K562 (cell line): ENCODE measurements at regions not wholly inside any gene's neighbourhood (a gene's known extent, or its start where the extent isn't known, plus 50 kb on each side); places are given as distances from the start of the nearest gene placed in this dataset.

Source experiments
- CHAMP1 ChIP-seq: fragments of 450-650 bp; IDR thresholded peaks from 2 replicates; pipeline ENCODE4 v1.6.1; 2016; ENCODE audit warnings: mild to moderate bottlenecking
- CREM ChIP-seq: IDR thresholded peaks from 2 replicates; pipeline ENCODE4 v1.6.1; 2014; ENCODE audit warnings: antibody characterized with exemption, low read depth
- CXXC5 ChIP-seq: fragments of 250-450 bp; sonication (Bioruptor Pico); IDR thresholded peaks from 2 replicates; pipeline ENCODE4 v1.8.0; 2022; ENCODE audit warnings: inconsistent platforms, mild to moderate bottlenecking, moderate library complexity
- DMBX1 ChIP-seq: fragments of 250-450 bp; sonication (Bioruptor Pico); IDR thresholded peaks from 2 replicates; pipeline ENCODE4 v1.8.0; 2022; ENCODE audit warnings: inconsistent platforms, mild to moderate bottlenecking, moderate library complexity, borderline replicate concordance
- E2F8 ChIP-seq: fragments of 450-650 bp; IDR thresholded peaks from 2 replicates; pipeline ENCODE4 v1.7.1; 2018; ENCODE audit warnings: mild to moderate bottlenecking, low read depth; ENCODE audit not compliant: partially characterized antibody
- ELF1 ChIP-seq: fragments of 200-800 bp; sonication (Bioruptor generic); IDR thresholded peaks from 2 replicates; pipeline ENCODE4 v1.6.1; 2016; ENCODE audit warnings: missing genetic modification characterization, missing compliant biosample characterization
- ELK1 ChIP-seq: sonication (generic); formaldehyde crosslinking; IDR thresholded peaks from 2 replicates; pipeline ENCODE4 v1.8.1; 2022; ENCODE audit warnings: missing genetic modification reagents
- ETV1 ChIP-seq: fragments of 450-650 bp; conservative IDR thresholded peaks from 2 replicates; pipeline ENCODE4 v1.6.1; 2016; ENCODE audit warnings: missing genetic modification characterization, control low read depth, low read depth, missing compliant biosample characterization
- HDGF ChIP-seq: fragments of 450-650 bp; IDR thresholded peaks from 2 replicates; pipeline ENCODE4 v1.6.1; 2016
- LARP7 ChIP-seq: fragments of 450-650 bp; IDR thresholded peaks from 2 replicates; pipeline ENCODE4 v1.6.1; 2016
- MAFG ChIP-seq: fragments of 450-650 bp; conservative IDR thresholded peaks from 2 replicates; pipeline ENCODE4 v1.6.1; 2016; ENCODE audit warnings: missing genetic modification characterization, missing compliant biosample characterization
- NCOR1 ChIP-seq: fragments of 450-650 bp; IDR thresholded peaks from 2 replicates; pipeline ENCODE4 v1.6.1; 2016; ENCODE audit warnings: mild to moderate bottlenecking, moderate library complexity
- NFRKB ChIP-seq: fragments of 450-650 bp; IDR thresholded peaks from 2 replicates; pipeline ENCODE4 v1.6.1; 2016; ENCODE audit warnings: low read depth
- PTRF ChIP-seq: fragments of 450-650 bp; IDR thresholded peaks from 2 replicates; pipeline ENCODE4 v1.6.1; 2016; ENCODE audit warnings: mild to moderate bottlenecking, missing genetic modification characterization, missing compliant biosample characterization
- SETDB1 ChIP-seq: IDR thresholded peaks from one replicate; pipeline ENCODE4 v1.6.1; 2012; ENCODE audit warnings: low read length, control low read depth, inconsistent platforms
- USF1 ChIP-seq: sonication (generic); formaldehyde crosslinking; IDR thresholded peaks from 2 replicates; pipeline ENCODE4 v1.9.0; 2022; ENCODE audit warnings: mild to moderate bottlenecking, missing genetic modification reagents
- XRCC3 ChIP-seq: fragments of 450-650 bp; IDR thresholded peaks from 2 replicates; pipeline ENCODE4 v1.6.1; 2017; ENCODE audit warnings: mild to moderate bottlenecking, moderate library complexity
- XRCC5 ChIP-seq: fragments of 200-400 bp; formaldehyde crosslinking; IDR thresholded peaks from 2 replicates; pipeline ENCODE4 v1.6.1; 2017; ENCODE audit warnings: low read depth, mild to moderate bottlenecking, low read length
- ZBED1 ChIP-seq: IDR thresholded peaks from 2 replicates; pipeline ENCODE4 v1.6.1; 2014
- ZFP36 ChIP-seq: fragments of 150-350 bp; IDR thresholded peaks from 2 replicates; pipeline ENCODE4 v1.6.1; 2018; ENCODE audit warnings: low read length, low read depth; ENCODE audit not compliant: partially characterized antibody
- ZNF586 ChIP-seq: fragments of 450-650 bp; formaldehyde crosslinking; conservative IDR thresholded peaks from 2 replicates; pipeline ENCODE4 v1.4.0; 2020; ENCODE audit warnings: mild to moderate bottlenecking, moderate library complexity
- ZNF75A ChIP-seq: fragments of 450-650 bp; formaldehyde crosslinking; IDR thresholded peaks from 2 replicates; pipeline ENCODE4 v1.4.0; 2020; ENCODE audit warnings: mild to moderate bottlenecking
- TF ChIP-seq, protein P1 (sequence below): fragments of 450-650 bp; formaldehyde crosslinking; IDR thresholded peaks from 2 replicates; pipeline ENCODE4 v1.4.0; 2022; ENCODE audit warnings: mild to moderate bottlenecking, moderate library complexity
- TF ChIP-seq, protein P2 (sequence below): fragments of 250-450 bp; sonication (Bioruptor Pico); IDR thresholded peaks from 2 replicates; pipeline ENCODE4 v1.8.0; 2022; ENCODE audit warnings: moderate library complexity, mild to moderate bottlenecking, inconsistent platforms

GRCh38 chr5:36442352-36442751 is 140.7 kb upstream of the RANBP3L start (continued):
- TF ChIP-seq E2F8 (no peak), XRCC3 (no peak), CXXC5 (peak; percentile 81), CHAMP1 (peak; percentile 49; the same call in 1 of the 2 replicates), NFRKB (no peak), CREM (no peak), MAFG (tag) (no peak; the same call in 1 of the 2 replicates), ZNF75A (CRISPR knock-in tag) (no peak), USF1 (CRISPR knock-in tag) (no peak), DMBX1 (CRISPR knock-in tag) (peak; percentile 99), HDGF (no peak), SETDB1 (no peak), NCOR1 (peak; percentile 89), ZNF586 (CRISPR knock-in tag) (0 out of 2 replicates have a peak, but pooled peaks have one; percentile 24), XRCC5 (0 out of 2 replicates have a peak, but pooled peaks have one; percentile 30), PTRF (tag) (peak; percentile 52; the same call in 1 of the 2 replicates), ELK1 (no peak), LARP7 (no peak), ZFP36 (peak; percentile 76), ELF1 (tag) (no peak), ZBED1 (no peak), ETV1 (no peak)
- TF ChIP-seq, protein P1, sequence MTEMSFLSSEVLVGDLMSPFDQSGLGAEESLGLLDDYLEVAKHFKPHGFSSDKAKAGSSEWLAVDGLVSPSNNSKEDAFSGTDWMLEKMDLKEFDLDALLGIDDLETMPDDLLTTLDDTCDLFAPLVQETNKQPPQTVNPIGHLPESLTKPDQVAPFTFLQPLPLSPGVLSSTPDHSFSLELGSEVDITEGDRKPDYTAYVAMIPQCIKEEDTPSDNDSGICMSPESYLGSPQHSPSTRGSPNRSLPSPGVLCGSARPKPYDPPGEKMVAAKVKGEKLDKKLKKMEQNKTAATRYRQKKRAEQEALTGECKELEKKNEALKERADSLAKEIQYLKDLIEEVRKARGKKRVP (CRISPR knock-in tag) = peak; percentile 64
- TF ChIP-seq, protein P2, sequence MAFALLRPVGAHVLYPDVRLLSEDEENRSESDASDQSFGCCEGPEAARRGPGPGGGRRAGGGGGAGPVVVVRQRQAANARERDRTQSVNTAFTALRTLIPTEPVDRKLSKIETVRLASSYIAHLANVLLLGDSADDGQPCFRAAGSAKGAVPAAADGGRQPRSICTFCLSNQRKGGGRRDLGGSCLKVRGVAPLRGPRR = peak; percentile 73; the same call in 1 of the 2 replicates
